Cerebellar nuclear complex (tissue), 1 donor: ENCODE measurements at regions not wholly inside any gene's neighbourhood (a gene's known extent, or its start where the extent isn't known, plus 50 kb on each side); places are given as distances from the start of the nearest gene placed in this dataset.

ENCODE experiments used
- DNase-seq, 2 experiments: peaks; one replicate each; lab custom pipeline; 2025; lab: John Stamatoyannopoulos, UW

DNA sequence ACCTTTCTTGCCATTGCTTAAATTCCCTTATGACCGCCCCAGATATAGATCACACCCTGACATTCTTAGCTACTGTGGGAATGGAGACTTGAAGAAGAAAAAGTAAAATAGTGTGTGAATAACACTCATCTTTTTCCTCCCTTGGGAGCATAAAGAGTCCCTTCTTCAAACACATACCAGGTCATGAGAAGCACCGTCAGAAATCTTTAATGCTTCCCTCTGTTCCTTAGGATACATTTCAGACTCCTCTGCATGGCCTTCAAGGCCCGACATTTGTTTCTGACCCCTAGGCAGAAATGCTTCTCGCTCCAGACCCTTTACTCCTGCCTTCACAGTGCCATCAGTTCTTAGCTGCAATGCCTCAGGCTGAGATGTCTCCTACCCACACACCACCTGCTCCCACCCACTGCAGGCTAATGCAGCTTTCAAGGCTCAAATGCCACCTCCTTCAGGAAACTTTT lies 143.8 kb upstream of the IL12A start:
- DNase-seq: peak in 1 of 2 experiments; percentile 55

DNA sequence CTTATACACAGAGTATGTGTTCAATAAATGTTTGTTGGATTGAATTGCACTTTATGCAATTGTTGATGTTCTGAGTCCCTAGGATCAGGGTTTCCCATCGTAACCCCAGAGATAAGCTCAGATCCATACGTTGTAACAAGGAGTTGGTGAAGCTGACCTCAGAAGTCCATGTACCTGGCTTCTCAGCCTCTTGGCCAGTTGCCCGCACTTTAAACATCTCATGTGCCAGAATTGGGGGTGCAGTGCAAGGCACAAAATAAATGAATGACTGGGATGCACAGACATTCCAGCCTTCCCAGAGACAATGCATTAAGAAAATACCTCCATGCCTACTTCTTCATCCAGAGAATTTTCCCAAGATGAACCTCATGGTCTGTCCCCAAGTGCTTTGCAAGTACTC lies 142.9 kb upstream of the IL12A start:
- no peak for DNase-seq

DNA sequence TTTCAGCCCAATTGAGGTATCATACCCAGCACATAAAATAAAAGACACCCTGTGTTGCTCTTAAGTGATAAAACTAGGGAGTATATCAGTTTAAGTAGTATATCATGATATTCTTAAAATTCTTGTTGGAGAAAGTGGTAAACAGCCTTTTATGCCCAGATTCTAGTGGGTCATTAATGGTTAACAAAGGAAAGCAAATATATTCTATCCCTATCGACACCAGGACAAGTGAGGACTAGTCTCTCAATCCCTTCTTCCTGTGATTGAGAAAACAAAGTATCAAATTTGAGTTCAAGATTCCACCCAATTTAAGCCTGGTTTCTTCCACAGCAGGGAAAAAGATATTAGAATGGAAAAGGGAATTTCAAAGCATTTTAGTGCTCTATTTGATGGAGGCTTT lies 142.4 kb upstream of the IL12A start:
- no peak for DNase-seq

DNA sequence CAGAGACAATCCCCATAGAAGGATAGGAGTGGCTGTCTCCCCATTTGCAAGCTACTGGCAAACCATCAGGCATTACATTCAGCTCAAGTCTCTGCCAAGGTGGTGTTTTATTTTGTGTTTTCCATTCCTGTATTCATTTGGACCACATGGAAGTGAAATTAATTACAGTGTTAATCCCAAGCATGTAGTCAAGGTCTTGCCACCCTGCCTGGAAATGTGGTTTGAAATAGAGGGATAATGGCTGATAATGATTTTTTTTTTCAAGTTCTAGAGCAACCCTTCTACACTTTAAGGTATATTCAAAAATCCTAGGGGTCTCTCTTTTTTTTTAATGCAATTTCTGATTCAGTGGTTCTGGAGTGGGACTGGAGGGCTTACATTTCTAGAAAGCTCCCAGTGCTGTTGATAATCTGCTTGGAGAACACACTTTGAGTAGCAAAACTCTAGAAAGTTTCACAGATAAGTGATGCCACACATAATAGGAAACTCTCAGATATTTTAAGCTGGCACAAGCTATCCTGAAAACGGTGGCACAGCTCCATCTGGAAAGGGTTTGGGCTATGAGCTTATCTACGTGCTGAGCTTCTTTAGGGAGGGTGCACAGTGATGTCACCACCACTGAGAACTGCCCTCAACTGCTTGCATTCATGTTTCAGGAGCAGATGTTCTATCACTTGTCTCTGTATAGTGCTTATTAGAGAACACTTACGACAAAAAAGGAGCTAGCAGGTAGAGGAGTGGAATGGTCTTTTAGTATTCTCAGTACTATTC lies 140.1 kb upstream of the IL12A start:
- peak in 1 of 2 experiments; percentile 16 for DNase-seq

DNA sequence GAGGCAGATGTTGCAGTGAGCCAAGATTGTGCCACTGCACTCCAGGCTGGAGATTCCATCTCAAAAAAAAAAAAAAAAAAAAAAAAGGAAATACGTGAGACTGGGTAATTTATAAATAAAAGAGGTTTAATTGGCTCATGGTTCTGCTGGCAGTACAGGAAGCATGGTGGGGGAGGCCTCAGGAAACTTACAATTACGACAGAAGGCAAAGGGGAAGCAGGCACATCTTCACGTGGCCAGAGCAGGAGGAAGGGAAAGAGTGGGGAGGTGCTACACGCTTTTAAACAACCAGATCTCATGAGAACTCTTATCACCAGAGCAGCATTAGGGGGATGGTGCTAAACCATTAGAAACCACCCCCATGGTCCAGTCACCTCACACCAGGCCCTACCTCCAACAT lies 138.2 kb upstream of the IL12A start:
- no peak for DNase-seq

DNA sequence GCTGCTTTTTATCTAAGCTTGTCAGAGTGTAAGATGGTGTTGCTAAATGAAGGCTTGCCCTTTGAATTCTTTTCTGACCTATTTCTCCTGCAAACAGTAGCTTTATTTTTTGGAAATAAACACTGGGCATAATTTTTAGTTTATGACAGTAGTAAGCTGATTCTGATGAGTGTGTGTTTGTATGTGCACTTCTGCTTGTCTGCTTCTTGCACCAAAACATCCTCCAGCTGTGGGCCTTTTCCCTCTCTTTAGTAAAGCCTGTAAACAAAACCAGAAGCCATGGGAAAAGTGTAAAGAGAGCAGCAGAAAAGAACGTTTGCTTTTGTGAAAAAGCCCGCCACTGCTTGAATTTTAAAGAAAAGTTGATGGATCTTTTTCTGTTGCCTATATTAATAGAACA lies 136.4 kb upstream of the IL12A start:
- no peak for DNase-seq

DNA sequence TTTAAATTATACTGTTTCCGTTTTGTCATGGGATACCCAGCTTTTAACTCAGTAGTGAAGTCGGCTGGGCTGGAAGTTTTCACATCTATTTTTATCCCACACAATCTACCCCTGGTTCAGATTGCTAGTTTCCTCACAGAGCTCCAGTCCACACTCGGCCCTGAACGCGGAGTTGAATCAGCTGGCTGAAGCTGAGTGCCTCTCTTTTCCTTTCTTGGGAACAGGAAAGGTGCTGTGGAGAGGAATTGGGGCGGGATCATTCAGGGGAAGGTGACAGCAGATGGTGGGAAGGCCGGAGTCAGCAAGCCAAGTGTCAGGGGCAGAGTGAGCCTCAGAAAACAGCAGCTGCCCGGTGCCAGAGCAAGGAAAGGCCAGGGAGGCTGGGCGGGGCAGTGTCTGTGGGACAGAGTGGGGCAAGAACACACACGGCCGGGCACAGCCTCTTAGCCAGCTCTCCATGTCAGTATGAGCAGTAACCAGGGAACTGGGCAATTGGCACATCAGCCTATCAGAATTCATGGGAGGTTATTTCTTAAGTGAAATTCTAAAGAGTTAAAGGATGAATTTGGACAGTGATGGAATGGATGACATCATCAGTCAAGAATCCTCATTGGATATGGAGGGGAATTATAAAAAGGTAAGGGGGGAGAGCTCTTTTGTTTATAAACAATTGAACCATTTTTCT lies 135.7 kb upstream of the IL12A start:
- DNase-seq: peak; percentile 19 to 41

DNA sequence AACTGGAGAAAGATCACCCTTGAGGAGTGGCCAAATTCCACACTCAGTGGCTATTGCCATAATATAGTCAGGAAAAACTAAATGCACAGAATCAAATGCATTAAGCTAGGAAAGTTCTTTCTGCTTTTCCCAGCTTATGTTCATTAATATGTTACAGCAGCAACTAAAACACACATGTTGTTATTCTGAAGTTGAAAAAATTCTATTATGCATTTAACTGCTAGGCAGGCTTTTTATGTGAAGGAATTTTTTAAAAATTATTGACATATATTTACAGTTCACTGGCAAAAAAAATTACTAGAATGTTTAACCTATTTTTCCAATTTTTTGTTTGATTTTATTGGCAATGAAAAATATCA lies 135.2 kb upstream of the IL12A start:
- no peak for DNase-seq

DNA sequence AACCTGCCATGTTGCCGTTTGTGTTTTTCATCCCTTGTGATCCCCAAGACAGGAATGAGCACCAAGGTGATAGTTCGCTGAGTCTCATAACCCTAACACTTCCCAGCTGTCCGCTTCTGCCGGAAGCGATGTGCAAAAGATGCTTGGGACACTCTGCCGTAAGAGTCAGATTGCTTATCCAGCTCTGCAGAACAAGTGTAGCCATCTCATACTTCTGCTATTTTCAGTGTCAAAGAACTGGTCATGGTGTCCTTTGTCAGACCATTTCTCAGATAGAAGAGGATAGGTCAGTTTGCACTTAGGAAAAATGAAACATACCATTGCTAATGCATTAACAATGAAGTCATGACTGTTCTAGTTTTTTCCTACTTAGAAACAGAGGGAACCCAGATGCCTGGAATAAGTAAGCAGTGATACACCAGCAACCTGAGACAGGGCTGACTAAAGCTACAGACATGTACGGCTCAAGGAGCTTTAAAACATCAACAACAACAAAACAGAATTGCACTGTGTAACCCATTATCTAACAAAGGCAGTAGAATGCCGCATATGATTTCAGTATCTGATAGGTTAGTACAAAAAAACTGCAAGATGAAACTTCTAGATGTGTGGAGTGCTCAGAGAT lies 134.0 kb upstream of the IL12A start:
- DNase-seq: no peak

DNA sequence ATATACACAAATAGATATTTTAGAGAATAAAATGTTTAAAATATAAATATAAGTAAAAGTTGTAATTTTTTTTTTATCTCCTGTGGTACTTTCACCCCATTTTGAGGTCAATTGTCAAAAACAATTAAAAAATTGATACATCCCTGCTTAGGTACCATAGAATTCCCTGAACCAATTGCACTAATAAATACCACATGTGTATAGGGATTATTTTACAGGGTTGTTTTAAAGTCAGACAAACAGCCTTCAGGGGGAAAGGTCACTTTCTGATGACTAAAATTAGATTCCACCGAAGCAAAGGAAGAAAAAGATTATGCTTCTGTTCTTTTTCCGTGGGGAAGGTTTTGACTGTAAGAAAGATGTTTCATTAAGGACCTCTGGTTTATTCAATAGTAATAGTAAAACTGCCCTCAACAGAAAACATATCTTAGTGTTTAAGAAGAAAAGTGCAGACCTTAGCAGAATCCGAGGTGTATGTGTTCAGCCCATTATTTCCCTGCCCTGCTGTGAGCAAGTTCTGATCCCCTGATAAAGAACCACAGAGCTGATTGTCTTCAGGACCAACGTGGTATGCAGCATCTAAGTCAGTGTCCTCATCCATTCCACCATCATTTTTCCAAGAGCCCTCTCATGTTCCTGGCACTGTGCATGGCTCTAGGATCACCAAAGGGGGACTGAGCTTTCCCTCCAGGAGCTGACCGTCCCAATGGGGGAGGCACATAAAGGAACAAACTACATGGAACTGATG lies 132.9 kb upstream of the IL12A start:
- DNase-seq: no peak

DNA sequence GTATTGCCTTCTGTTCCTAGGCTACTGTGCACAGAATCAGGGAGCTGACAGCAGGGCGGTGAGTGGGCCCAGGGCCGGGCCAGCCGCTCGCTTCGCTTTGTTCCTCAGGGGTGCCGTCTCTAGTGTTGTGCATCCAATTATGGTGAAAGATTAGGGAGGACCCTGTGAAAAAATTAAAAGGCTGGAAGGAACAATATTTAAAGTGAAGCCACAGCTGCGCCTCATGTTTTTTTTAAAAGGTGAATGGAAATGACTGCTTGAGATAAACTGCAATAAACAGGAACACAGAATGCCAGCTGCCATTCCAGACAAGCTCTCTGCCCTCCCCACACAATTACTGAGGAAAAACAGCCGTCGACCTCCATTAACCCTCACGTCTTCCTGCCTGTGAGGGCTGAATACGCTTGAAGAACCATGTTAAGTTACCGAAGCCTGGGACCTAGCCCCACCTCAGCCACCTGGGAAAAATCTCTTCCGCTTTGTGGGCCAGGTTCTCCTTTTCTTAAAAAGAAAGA lies 132.0 kb upstream of the IL12A start:
- DNase-seq: no peak

DNA sequence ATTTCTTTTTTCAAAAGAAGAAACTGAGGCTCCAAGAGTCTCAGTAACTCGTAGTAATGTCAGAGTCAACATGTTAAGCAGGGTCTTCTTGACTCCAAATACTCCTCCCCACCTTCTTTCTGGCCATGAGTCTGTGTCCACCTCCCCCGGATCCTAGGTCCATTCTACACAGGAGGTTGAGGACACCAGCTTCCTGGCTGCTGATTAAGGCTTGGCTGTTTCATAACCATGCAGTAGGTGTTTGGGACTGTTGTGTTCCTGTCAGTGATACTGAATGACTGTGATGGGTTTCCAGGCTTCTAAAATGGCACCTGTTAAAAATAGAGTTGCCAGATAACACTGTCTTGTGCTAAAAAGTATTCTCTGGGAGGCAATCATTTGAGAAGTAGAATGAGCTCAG lies 130.8 kb upstream of the IL12A start:
- DNase-seq: no peak

DNA sequence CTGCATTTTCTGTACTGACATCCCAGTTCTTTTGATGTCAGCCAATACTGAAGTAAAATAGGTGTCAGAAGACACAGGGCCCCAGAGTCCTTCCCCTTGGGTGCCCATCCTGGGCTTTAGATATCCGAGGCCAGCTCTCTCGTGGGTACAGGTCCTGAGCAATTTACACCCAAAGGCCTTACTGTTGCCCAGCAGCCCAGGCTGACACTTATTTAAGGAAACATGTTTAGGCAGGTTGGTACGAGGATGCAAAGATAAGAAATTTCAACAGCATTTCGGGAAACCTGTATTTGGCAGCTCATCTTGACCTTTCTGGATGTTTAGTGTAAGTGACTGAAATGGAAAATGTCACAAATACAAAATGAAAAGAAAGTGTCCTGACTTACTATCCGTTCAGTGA lies 130.0 kb upstream of the IL12A start:
- DNase-seq: no peak

DNA sequence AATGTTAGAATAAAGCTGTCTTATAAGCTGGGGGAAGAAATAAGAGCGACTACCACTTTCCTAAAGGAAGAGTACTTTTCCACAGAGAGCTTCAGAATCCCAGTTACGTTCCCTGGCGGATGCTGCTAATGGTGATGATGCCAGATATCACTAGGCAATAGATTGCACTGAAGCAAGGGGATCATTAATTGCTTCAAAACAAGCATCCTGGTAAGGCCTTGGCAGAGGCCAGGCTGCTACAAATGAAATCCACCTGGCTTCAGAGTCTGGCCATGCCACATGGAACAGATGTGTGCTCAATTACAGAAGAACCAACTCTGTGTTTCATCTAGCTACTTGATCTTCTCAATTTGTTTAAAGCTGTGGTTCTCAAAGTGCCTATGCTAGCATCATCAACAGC lies 129.2 kb upstream of the IL12A start:
- peak in 1 of 2 experiments; percentile 30 for DNase-seq

DNA sequence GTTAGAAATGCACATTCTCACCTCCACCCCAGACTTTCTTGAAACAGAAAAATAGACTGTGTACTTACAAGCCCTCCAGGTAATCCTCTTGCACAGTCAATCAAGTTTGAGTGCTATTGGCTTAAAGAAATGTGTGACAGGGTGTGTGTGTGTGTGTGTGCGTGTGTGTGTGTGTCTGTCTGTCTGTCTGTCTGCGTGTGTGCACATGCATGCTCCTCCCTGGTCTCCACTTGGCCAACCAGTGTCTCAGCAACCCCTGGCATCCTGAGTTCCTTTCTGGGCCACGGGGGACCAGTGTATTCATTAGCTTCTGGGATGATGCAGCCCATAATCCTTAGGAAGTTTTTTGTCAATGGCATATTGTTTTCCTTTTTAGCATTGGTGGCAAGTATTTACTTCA lies 128.8 kb upstream of the IL12A start:
- no peak for DNase-seq

DNA sequence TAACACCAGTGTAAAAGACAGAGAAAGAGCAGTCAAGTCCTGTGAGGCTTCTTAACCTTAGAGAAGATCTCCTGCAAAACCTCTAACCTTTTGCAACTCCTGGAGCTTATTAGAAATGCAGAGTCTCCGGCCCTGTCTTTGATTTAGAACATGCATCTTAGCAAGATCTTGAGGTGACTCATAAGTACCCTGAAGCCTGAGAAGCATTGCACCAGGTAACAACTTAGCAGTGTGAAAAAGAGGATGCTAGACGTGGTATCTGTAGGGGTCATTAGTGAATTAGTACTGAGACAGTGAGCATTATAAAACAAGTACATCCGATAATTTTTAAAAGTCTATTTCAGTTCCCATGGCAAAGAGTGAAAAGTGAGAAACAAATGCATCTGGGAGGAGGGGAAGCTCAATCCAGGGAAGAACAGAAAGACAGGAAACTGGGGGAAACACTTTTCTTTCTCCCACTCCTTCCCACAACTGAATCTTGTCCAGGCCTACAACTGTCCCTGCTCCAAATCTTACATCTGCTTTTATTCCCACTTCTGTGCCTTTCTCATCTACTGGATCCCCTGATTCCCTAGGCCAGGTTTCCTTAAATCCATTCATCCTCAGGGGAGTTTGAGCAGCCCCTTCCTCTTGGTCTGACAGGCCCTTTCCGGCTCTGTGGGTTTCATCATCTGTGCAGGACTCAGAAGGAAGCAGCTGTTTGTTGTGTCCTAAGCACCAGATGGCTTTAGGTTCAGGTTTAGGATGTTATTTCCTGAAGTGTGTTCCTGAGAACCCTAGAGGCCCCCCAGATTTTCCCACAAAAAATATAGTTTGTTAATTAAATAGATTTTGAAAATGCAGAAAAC lies 128.1 kb upstream of the IL12A start:
- DNase-seq: no peak

DNA sequence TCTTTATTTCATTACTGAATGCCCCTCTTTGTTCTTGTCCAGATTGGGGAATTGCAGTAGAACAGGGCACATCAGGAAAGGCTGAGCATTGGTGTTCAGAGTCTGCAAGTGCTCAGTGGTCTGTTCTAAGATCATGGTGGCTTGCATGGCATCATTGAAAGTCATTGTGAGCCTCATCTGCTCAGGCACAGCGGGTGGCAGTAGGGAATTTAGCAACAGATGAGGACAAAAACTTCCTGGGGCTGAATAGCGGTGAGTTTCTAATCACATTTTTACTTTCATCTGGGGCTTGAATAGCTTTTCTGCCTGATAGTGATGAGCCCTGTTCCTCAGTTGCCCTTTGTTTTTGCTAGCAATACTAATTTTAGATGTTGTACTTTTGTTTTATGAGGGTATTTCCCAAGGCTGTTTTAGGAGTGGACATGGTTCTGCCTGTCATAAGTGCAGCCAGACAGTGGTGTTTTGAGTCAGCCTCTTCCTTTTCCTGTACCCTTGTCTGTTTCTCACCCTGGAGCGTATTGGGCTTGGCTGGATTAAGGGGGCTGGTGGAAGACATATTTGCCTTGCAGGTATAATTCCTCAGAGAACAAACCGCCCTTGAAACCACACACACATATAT lies 127.2 kb upstream of the IL12A start:
- DNase-seq: no peak

DNA sequence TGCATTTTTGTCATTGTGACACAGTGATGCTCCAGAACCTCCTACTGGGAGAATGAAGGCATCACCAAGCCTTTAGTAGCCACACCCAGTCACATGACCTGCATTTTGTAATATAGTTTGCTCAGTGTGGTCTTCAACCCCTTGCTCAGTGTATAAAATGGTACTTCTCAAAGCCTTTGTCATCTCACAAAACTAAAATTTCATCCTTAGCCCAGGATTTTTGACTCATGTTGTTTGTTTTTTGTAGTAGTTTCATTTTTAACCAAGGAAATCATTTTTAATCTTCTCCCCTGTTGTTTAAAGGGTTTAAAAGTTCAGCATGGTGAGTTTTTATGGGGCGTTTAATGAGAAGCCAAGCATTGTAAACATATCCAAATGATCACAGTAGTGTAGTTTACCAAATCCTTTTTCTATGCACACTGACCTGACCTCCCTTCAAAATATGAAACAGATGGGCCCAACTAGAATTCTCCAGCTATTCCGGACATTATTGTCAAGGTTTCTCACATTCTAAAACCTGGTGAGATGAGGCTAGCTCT lies 123.5 kb upstream of the IL12A start:
- no peak for DNase-seq

DNA sequence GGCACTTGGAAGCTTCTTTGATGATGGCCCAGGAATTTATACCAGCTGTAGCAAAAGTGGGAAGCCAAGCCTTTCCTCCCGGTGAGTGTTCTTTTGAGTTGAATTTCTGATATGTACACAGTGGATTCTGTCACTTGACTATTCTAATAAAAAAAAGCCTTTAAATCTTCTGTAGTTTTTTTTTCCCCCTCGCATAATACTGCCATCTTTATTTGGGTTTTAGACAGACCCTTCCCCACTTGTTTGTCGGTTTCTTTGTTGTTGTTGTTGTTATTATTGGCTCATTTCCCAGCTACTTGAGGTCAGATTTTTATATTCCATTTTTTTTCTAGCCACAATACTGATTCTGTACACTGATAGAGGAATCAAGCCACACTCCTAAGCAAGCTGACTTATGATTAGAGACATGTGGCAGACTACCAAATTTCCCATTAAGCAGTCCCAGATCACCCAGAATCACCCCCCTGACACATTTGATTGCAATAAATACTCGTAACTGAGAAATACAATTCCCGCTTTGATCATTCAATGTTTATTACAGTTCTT lies 122.4 kb upstream of the IL12A start:
- DNase-seq: no peak

DNA sequence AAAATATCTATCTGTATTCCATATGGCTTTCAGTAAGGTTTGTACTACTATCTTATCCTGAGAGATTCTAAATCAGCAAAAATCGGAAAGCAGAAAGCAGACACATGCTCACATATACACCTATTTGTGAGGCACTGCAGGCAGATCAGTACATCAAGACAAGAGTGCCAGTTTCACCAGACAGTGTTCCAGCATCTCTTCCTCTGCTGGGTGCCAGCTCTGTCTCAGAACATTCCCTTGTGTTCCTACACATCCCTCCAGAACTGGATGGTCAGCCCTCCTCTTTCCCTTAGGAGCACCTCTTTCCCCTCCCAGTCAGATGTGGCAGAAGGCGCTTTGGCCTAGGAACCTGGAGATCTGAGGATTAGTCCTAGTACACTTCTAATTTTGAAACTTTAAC lies 121.3 kb upstream of the IL12A start:
- DNase-seq: no peak
